Activated naive CD8-positive, alpha-beta T cell treated with anti-CD3 and anti-CD28 coated beads, Interleukin-2, amount 10 ng/mL, durations not matched to agents 7 days and 5 days (primary cell): ENCODE measurements at regions not wholly inside any gene's neighbourhood (a gene's known extent, or its start where the extent isn't known, plus 50 kb on each side); places are given as distances from the start of the nearest gene placed in this dataset.

Experiments used
- ATAC-seq: fragments of 150-1000 bp; cut with Tn5 transposase; one replicate; pipeline ENCODE4 v1.10.0; 2021; ENCODE audit warnings: low read depth, moderate library complexity
- POLR2A ChIA-PET: fragments of 350-600 bp; sonication (Branson Sonifier 250); formaldehyde crosslinking; loops from one replicate; lab custom pipeline; 2021; ENCODE audit warnings: antibody characterized with exemption; lab: Charles Lee
- DNase-seq: peaks from one replicate; pipeline ENCODE4 v3.0.0; 2021
- H3K27ac Mint-ChIP-seq: one replicate; pipeline ENCODE4 v1.8.0; 2022; ENCODE audit warnings: mild to moderate bottlenecking, mixed read lengths
- H3K27me3 Mint-ChIP-seq: one replicate; pipeline ENCODE4 v1.8.0; 2022; ENCODE audit warnings: mild to moderate bottlenecking, moderate library complexity, mixed read lengths
- H3K36me3 Mint-ChIP-seq: one replicate; pipeline ENCODE4 v1.8.0; 2021; ENCODE audit warnings: mild to moderate bottlenecking, mixed read lengths
- H3K4me1 Mint-ChIP-seq: one replicate; pipeline ENCODE4 v1.8.0; 2021; ENCODE audit warnings: mixed read lengths
- H3K4me3 Mint-ChIP-seq: one replicate; pipeline ENCODE4 v1.8.0; 2022; ENCODE audit warnings: mild to moderate bottlenecking, moderate library complexity, mixed read lengths
- H3K9me3 Mint-ChIP-seq: one replicate; pipeline ENCODE4 v1.8.0; 2021; ENCODE audit warnings: mixed read lengths

DNA sequence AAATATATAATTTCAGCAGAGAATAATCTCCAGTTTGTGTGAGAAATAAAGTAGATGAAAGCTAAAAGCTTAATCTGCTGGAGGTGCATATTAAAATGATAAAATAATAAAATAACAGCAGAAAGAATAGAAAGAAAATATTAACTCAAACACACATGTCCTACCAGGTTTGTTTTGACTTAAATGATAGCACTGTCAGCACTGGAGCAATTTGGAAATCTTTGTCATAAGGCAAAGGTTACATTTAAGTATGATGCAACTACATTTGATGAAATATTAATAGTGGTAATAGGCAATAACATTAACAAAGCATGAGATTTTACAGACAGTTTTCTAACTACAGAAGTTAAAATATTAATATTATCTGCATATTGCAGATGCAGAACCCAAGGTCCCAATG is 2380.1 kb downstream of the PCDH9 start:
- H3K4me1 Mint-ChIP-seq = no peaks in the 10 kb centered on the region
- H3K27ac Mint-ChIP-seq = no peak overlapping the region
- H3K27me3 Mint-ChIP-seq = no peaks in the 10 kb centered on the region
- H3K4me3 Mint-ChIP-seq = no peak overlapping the region
- H3K9me3 Mint-ChIP-seq = peaks cover 2% of the 10 kb centered on the region
- ATAC-seq (no peak), DNase-seq (no peak)
- POLR2A ChIA-PET = no interaction called here
- no peaks in the 10 kb centered on the region for H3K36me3 Mint-ChIP-seq

DNA sequence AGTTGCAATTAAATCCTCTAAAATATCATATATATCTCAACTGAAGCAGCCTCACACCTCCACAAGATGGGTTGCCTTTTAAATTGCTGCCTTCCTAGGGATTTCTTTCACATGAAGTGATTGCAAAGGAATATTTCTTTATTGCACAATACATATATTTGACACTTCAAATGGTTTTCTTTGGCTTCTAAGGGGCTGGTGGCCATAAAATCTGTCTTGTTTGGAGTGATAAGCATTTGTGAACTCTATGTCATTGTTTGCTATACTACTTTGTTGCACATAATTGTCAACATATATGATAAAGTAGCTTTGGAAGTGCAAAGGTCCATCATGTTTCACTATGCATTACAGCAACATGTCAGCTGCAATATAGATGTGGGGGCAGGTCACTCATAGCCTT is 2380.9 kb downstream of the PCDH9 start:
- no peaks in the 10 kb centered on the region for H3K4me1 Mint-ChIP-seq
- ATAC-seq (no peak), DNase-seq (no peak)
- no peaks in the 10 kb centered on the region for H3K36me3 Mint-ChIP-seq
- POLR2A ChIA-PET = no interaction called here
- H3K4me3 Mint-ChIP-seq = no peak overlapping the region
- no peaks in the 10 kb centered on the region for H3K27me3 Mint-ChIP-seq
- H3K9me3 Mint-ChIP-seq = peaks cover 2% of the 10 kb centered on the region
- H3K27ac Mint-ChIP-seq = no peak overlapping the region

DNA sequence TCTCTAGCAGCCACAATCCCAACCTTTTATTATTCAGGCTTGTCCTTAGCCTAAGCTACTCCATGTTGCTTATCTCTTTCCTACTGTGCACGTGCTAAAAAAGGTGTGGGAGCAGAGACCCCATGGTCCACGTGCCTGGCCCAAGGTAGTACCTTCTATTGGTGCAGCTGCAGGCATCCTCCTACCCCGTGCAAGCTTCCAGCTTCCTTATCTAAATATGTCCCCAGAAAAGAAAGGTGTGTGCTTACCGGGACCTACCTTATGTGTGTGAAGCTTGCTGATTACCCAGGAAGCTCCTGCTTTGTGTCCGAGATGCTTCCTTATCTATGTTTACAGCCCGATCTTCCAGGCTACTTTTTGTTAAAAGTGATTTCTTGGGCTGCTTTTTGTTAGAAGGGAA is 2382.4 kb downstream of the PCDH9 start:
- Mint-ChIP-seq H3K4me1 (no peaks in the 10 kb centered on the region), H3K4me3 (no peak overlapping the region), H3K27me3 (no peaks in the 10 kb centered on the region), H3K9me3 (peaks cover 2% of the 10 kb centered on the region), H3K27ac (no peak overlapping the region), H3K36me3 (no peaks in the 10 kb centered on the region)
- DNase-seq (no peak), ATAC-seq (no peak)
- POLR2A ChIA-PET = no interaction called here

DNA sequence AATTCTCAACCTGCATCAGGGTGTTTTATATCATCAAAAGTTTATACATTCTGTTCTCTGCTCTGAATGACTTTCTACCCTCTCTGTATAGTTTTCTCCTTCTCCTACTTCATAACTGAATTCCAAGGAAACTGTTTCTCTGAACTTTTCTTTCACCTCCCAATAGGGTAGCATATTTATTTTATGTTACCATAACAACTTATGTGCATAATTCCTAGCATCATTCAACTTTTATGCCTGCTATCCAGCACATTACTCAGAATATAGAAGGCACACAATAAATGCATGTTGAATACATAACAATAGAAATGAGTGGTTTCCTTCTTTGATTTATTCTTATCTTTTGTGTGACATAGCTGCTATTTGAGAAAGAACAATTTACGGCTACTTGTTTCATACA is 2385.0 kb downstream of the PCDH9 start:
- DNase-seq (no peak), ATAC-seq (no peak)
- POLR2A ChIA-PET = no interaction called here
- no peaks in the 10 kb centered on the region for H3K27me3 Mint-ChIP-seq
- H3K4me1 Mint-ChIP-seq = no peaks in the 10 kb centered on the region
- H3K9me3 Mint-ChIP-seq = peaks cover 4% of the 10 kb centered on the region
- no peak overlapping the region for H3K4me3 Mint-ChIP-seq
- H3K27ac Mint-ChIP-seq = no peak overlapping the region
- no peaks in the 10 kb centered on the region for H3K36me3 Mint-ChIP-seq

DNA sequence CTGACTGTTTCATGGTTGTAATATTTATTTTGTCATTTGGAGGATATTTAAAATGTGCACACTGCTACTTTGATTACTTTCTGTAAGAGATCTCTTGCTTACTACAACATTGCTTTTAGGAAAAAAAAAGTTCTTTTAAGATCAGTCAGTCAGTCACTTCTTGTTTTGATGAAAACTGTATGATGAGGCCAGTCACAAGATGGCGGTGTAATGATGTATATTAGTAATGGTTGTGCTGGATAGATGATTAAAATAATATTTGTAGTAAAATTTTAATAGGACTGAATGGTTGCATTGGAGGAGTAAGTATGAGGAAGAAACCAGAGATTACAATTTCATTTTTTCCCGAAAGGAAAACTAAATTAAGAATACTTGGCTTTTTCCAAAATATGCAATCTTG is 2411.1 kb downstream of the PCDH9 start:
- Mint-ChIP-seq H3K27ac (no peak overlapping the region), H3K27me3 (no peaks in the 10 kb centered on the region), H3K4me3 (no peak overlapping the region), H3K36me3 (no peaks in the 10 kb centered on the region), H3K4me1 (no peaks in the 10 kb centered on the region), H3K9me3 (peaks cover under 1% of the 10 kb centered on the region)
- POLR2A ChIA-PET = no interaction called here
- no peak for DNase-seq
- ATAC-seq = no peak

DNA sequence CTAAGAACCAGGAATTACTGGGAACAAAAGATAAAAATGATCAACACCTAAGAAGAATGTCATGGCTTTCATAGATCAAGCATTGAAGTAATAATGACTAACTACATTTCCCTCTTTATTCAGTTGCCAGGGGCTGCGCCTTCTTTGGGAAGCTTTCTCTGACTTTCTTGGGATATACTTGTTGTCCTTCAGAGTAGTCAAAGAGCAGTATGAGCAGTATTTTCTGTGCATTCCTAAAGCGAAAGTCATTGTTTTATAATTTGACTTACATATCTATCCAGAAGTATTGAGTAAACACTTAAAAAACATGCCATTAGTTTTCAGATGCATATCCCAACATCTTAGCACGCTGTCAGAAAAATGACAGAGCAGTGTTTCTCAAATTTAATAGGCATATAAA is 2412.4 kb downstream of the PCDH9 start:
- Mint-ChIP-seq H3K27me3 (no peaks in the 10 kb centered on the region), H3K36me3 (no peaks in the 10 kb centered on the region), H3K9me3 (no peaks in the 10 kb centered on the region), H3K4me3 (no peak overlapping the region), H3K27ac (no peak overlapping the region), H3K4me1 (no peaks in the 10 kb centered on the region)
- POLR2A ChIA-PET = no interaction called here
- DNase-seq (no peak), ATAC-seq (no peak)

DNA sequence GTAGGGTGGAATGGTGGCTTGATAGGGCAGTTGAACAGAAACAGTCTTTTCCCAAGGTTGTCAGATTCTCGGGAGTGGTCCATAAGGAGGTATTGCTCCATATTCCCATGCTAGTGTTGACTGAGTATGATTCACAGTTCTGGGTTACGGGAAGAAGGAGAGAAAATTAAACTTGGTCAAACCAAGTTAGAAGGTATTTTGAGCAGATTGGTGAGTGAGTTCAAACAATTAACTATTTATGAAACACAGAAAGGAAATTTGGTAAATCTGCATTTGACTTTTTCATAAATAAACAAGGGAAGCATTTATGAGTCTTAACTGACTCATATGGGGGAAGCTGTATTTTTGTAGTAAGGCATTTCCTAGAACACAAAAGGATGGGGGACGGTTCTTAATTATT is 2419.4 kb downstream of the PCDH9 start:
- no peak for ATAC-seq
- H3K4me1 Mint-ChIP-seq = no peaks in the 10 kb centered on the region
- no peak overlapping the region for H3K27ac Mint-ChIP-seq

DNA sequence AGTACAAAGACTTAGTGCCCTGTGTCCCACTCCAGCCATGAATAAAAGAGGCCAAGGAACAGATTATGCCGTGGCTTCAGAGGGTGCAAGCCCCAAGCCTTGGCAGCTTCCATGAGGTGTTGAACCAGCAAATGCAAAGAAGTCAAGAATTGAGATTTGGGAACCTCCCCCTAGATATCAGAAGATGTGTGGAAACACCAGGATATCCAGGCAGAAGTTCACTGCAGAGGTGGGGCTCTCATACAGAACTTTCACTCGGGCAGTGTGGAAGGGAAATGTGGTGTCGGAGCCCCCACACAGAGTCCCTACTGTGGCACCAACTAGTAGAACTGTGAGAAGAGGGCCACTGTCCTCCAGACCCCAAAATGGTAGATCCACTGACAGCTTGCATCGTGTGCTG is 2421.4 kb downstream of the PCDH9 start:
- ATAC-seq = no peak
- H3K36me3 Mint-ChIP-seq = no peaks in the 10 kb centered on the region
- H3K9me3 Mint-ChIP-seq = peaks cover 5% of the 10 kb centered on the region
- DNase-seq = no peak
- POLR2A ChIA-PET = no interaction called here
- H3K27ac Mint-ChIP-seq = no peak overlapping the region
- no peak overlapping the region for H3K4me3 Mint-ChIP-seq
- no peaks in the 10 kb centered on the region for H3K27me3 Mint-ChIP-seq
- H3K4me1 Mint-ChIP-seq = no peaks in the 10 kb centered on the region

More for the DNA sequence above, 2419.4 kb downstream of the PCDH9 start:
- Mint-ChIP-seq H3K9me3 (peaks cover 5% of the 10 kb centered on the region), H3K36me3 (no peaks in the 10 kb centered on the region), H3K27me3 (no peaks in the 10 kb centered on the region), H3K4me3 (no peak overlapping the region)
- DNase-seq = no peak
- POLR2A ChIA-PET = no interaction called here

DNA sequence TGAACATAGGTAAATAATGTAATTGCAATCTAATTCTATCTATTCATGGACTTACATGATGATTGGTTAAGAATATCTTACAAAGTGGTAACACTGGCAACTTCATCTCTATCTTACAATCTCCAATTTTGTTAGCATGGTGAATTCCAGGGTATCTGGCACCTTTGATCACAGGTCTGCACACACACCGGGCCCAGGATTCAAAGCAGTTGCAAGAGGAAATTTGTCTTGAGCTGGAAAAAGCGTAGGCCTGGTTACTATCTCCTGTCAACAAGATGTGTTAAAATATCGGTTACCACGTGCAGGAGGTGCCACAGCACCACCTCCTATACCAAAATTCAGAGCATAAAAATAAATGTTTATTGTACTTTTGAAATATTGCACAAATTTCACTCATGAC is 2428.4 kb downstream of the PCDH9 start:
- DNase-seq (no peak), ATAC-seq (no peak)
- Mint-ChIP-seq H3K36me3 (no peaks in the 10 kb centered on the region), H3K27ac (no peak overlapping the region), H3K9me3 (no peaks in the 10 kb centered on the region), H3K27me3 (no peaks in the 10 kb centered on the region), H3K4me1 (no peaks in the 10 kb centered on the region), H3K4me3 (no peak overlapping the region)
- POLR2A ChIA-PET = no interaction called here

DNA sequence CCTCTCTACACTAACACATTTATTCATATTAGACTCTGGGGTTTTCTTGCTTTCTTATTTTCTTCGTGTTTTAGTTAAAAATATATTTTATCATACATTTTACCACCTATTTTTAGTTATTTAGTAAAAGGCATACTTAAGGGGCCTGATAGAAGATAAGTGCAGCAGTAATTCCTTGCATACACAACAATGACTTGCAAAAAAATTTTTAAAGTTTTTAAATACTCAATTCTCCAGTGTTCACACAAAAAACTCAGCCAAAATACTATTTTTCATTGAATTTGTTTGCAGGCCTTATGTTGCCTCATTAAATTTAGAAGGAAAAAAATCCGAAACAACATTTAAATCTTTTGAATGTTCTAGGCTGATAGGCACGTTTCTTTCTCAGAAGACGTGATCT is 2431.7 kb downstream of the PCDH9 start:
- POLR2A ChIA-PET = no interaction called here
- H3K4me1 Mint-ChIP-seq = no peaks in the 10 kb centered on the region
- DNase-seq (no peak), ATAC-seq (no peak)
- H3K36me3 Mint-ChIP-seq = no peaks in the 10 kb centered on the region
- no peaks in the 10 kb centered on the region for H3K27me3 Mint-ChIP-seq
- H3K27ac Mint-ChIP-seq = no peak overlapping the region
- H3K9me3 Mint-ChIP-seq = peaks cover 2% of the 10 kb centered on the region
- H3K4me3 Mint-ChIP-seq = no peak overlapping the region

DNA sequence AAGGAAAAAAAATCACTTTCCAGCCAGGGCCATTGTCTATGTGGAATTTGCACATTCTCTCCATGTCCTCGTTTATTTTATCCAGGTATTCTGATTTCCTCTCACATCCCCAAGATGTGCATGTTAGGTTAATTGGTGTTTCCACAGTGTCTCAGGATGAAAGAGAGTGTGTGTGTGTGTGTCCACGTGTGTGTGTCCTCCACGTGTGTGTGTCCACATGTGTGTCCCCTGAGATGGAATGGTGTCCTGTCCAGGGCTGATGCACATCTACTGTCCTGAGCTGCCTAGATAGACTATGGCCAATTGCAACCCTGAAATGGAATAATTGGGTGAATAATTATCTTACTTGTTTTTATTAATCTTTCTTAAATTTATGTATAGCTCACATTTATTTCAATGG is 2436.5 kb downstream of the PCDH9 start:
- no peaks in the 10 kb centered on the region for H3K4me1 Mint-ChIP-seq
- no peak for ATAC-seq
- H3K27ac Mint-ChIP-seq = no peak overlapping the region
- no peaks in the 10 kb centered on the region for H3K36me3 Mint-ChIP-seq
- POLR2A ChIA-PET = no interaction called here
- no peak for DNase-seq
- H3K4me3 Mint-ChIP-seq = no peak overlapping the region
- no peaks in the 10 kb centered on the region for H3K27me3 Mint-ChIP-seq
- H3K9me3 Mint-ChIP-seq = peaks cover 2% of the 10 kb centered on the region

DNA sequence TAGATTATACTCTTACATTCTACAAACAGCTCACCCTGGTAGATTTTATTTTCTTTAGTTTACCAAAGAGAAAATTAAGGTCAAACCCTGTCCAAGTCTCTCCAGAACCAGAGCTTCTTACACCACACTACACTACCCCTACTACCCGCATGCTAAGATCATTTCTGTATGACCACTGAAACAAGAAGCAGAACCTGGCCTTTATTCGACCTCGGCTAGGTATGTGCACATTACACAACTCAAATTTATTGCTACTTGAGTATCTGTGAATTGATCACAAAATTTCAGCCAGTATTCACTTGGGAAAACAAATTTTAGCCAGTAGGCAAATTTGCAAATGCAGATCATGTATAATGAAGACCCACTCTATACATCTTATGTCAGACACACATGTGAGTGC is 2437.0 kb downstream of the PCDH9 start:
- Mint-ChIP-seq H3K4me3 (no peak overlapping the region), H3K27me3 (no peaks in the 10 kb centered on the region), H3K27ac (no peak overlapping the region), H3K36me3 (no peaks in the 10 kb centered on the region), H3K4me1 (no peaks in the 10 kb centered on the region), H3K9me3 (peaks cover 2% of the 10 kb centered on the region)
- POLR2A ChIA-PET = no interaction called here
- DNase-seq (no peak), ATAC-seq (no peak)

DNA sequence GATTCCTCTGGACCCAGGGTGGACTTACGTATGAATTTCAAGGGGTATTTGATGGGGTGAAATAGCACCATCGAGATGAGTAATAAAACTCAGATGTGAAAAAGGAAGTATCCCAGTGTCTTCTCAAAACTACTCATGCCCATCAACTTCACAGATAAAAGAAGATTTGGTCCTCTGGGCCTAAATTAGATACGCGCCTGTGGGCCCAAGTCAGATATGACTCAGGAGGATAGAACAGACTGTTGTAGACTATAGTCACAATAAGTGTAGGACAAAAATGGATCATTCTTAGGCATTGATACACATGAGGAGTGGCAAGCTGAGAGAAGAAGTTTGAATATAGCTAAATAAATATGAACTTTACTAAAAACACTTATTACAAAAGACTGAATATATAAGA is 2438.8 kb downstream of the PCDH9 start:
- ATAC-seq (no peak), DNase-seq (no peak)
- Mint-ChIP-seq H3K27me3 (no peaks in the 10 kb centered on the region), H3K4me3 (no peak overlapping the region), H3K4me1 (no peaks in the 10 kb centered on the region), H3K9me3 (peaks cover 2% of the 10 kb centered on the region), H3K36me3 (no peaks in the 10 kb centered on the region), H3K27ac (no peak overlapping the region)
- POLR2A ChIA-PET = no interaction called here

DNA sequence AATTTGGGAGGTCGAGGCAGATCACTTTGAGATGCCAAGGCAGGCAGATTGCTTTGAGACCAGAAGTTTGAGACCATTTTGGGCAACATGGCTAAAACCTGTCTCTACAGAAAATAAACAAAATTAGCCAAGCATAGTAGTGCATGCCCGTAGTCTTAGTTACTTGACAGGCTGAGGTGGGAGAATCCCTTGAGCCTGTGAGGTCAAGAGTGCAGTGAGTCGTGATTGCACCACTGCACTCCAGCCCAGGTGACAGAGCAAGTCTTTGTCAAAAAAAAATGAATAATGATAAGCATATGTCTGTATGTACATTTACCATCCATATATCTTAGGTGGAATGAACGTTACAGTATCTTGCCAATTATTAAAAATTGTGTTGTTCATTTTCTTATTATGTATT is 2447.7 kb downstream of the PCDH9 start:
- Mint-ChIP-seq H3K36me3 (no peaks in the 10 kb centered on the region), H3K4me3 (no peak overlapping the region), H3K27ac (no peak overlapping the region), H3K9me3 (no peaks in the 10 kb centered on the region), H3K27me3 (no peaks in the 10 kb centered on the region), H3K4me1 (no peaks in the 10 kb centered on the region)
- no peak for ATAC-seq
- POLR2A ChIA-PET = no interaction called here
- DNase-seq = no peak

DNA sequence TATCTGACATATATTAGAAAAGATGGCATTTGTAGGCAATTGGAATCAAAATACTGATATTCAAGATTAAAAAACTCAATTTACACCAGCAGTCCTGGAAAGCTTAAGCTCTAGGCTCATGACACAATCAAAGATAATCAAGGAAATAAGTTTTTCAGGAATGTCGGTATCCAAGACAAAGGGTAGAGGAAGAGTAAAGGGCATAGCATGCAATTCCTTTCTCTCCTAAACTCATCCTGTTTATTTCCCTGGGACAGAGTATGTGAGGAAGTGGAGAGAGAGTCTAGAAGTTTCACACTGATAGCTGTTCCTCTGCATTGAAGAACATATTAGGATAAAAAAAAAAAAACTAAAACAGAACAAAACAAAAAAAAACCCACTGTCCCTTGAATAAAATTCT is 2452.1 kb downstream of the PCDH9 start:
- POLR2A ChIA-PET = no interaction called here
- no peak overlapping the region for H3K4me3 Mint-ChIP-seq
- no peak overlapping the region for H3K27ac Mint-ChIP-seq
- ATAC-seq (no peak), DNase-seq (no peak)
- H3K9me3 Mint-ChIP-seq = no peaks in the 10 kb centered on the region
- H3K4me1 Mint-ChIP-seq = no peaks in the 10 kb centered on the region
- H3K36me3 Mint-ChIP-seq = no peaks in the 10 kb centered on the region
- H3K27me3 Mint-ChIP-seq = no peaks in the 10 kb centered on the region
